Adrenal gland (tissue), 9 donors: ENCODE measurements at regions not wholly inside any gene's neighbourhood (a gene's known extent, or its start where the extent isn't known, plus 50 kb on each side); places are given as distances from the start of the nearest gene placed in this dataset.

ENCODE experiments used
- DNase-seq, 7 donors: peaks; one replicate each; pipeline ENCODE4 v3.0.0-alpha.2; 2019 to 2020
- H3K27ac ChIP-seq, 5 donors: fragments of 200-600 bp; sonication (generic) in 4 of 5; 1 replicate in 3 of 5; 2 replicates in 2 of 5; pipeline versions ENCODE4 v1.5.1 to v1.8.0; 2016 to 2020; ENCODE audit warnings: mild to moderate bottlenecking in 1 of 5
- H3K27me3 ChIP-seq: fragments of 200-600 bp; 2 replicates; pipeline ENCODE4 v1.8.0; 2021
- H3K36me3 ChIP-seq, 2 donors: fragments of 200-600 bp; replicated peaks in 1 of 2; 1 replicate in 1 of 2; 2 replicates in 1 of 2; pipeline versions ENCODE4 v1.5.1 to v1.8.0; 2018 to 2022
- H3K4me1 ChIP-seq, 2 donors: fragments of 200-600 bp; replicated peaks in 1 of 2; 1 replicate in 1 of 2; 2 replicates in 1 of 2; pipeline versions ENCODE4 v1.5.1 to v1.8.0; 2018 to 2021
- H3K4me3 ChIP-seq, 4 donors: fragments of 200-600 bp; sonication (generic) in 3 of 4; one replicate each; pipeline ENCODE4 v1.5.1; 2016 to 2018
- H3K9me3 ChIP-seq, 3 donors: fragments of 200-600 bp; sonication (generic) in 1 of 3; replicated peaks in 1 of 3; 1 replicate in 2 of 3; 2 replicates in 1 of 3; pipeline versions ENCODE4 v1.5.1 to v1.8.0; 2016 to 2021
- CTCF ChIP-seq, 6 experiments: fragments of 450-650 bp in 4 of 6; fragments of 200-600 bp in 2 of 6; sonication (generic) in 1 of 6; IDR thresholded peaks; 1 replicate in 5 of 6; 2 replicates in 1 of 6; pipeline versions ENCODE4 v1.5.1 to v1.8.0; 2016 to 2021; ENCODE audit warnings: antibody characterized with exemption in 6 of 6, mild to moderate bottlenecking in 2 of 6, moderate library complexity in 1 of 6
- POLR2A ChIP-seq, 2 donors: fragments of 450-650 bp; IDR thresholded peaks; one replicate each; pipeline ENCODE4 v1.6.1; 2017; ENCODE audit warnings: antibody characterized with exemption in 2 of 2, mild to moderate bottlenecking in 2 of 2, moderate library complexity in 1 of 2
- WGBS, 4 donors: extraction: QIAGEN DNeasy Blood & Tissue Kit in 2 of 4; methylation state at CpG; one replicate each; pipeline versions ENCODE4 v1.1.5 to v1.1.7; 2013 to 2017; 5-methylcytosine and 5-hydroxymethylcytosine counted together
- intact Hi-C, 2 donors: fragments of 100-400 bp; cut with DNase I; formaldehyde crosslinking; loops; one replicate each; pipeline versions ENCODE4 v1.14.1 to v1.15.0; 2022 to 2023
- donor health status: healthy with polysubstance abuse.
- donor health status: Bipolar disorder and iron deficiency.
- donor health status: DM: yes; HTN: yes; CAD: no.
- donor health status: DM: no; HTN: no; CAD: no.
- donor health status: DM: no; HTN: no; CAD: no.

GRCh38 chr6:113281431-113281830 is 575.7 kb upstream of the MARCKS start:
- intact Hi-C loops = no loop called here

DNA sequence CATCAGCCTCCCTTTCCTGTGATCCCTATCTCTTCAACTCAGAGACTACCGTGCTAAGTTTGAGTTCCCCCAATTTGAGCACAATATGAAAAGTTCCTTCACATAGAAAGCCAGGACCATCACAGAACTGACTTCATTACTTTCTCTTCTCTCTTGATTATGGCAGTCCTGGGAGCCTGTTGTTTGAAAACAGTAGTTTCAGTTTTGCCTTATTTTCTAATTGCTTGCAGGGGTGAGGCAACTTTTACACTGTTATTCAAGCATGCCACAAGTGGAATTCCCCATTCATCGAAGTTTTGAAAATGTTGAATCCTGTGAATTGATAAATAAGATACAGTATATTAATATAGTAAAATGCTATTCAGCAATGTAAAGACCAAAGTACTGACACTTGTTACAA is 569.7 kb upstream of the MARCKS start:
- no peak for DNase-seq
- Histone ChIP-seq H3K4me3 (no peak overlapping the region), H3K4me1 (no peaks in the 10 kb centered on the region), H3K9me3 (no peaks in the 10 kb centered on the region), H3K27me3 (no peaks in the 10 kb centered on the region), H3K27ac (no peak overlapping the region), H3K36me3 (no peaks in the 10 kb centered on the region)
- intact Hi-C loops = no loop called here
- 85 to 92% (median 87%) methylated on average over 2 of the region's 2 CpGs for WGBS, 4 donors
- no peak for TF ChIP-seq POLR2A (IDR thresholded peaks at IDR 0.05)
- no peak for TF ChIP-seq CTCF (IDR thresholded peaks at IDR 0.05)

More at GRCh38 chr6:113281431-113281830, 575.7 kb upstream of the MARCKS start:
- Histone ChIP-seq H3K9me3 (no peaks in the 10 kb centered on the region), H3K4me3 (no peak overlapping the region), H3K27me3 (no peaks in the 10 kb centered on the region), H3K27ac (no peak overlapping the region), H3K36me3 (no peaks in the 10 kb centered on the region), H3K4me1 (no peaks in the 10 kb centered on the region)
- WGBS, 4 donors = 53 to 81% (median 70%) methylated on average over 1 of the region's 1 CpG
- DNase-seq = no peak
- TF ChIP-seq CTCF (IDR thresholded peaks at IDR 0.05) = no peak
- no peak for TF ChIP-seq POLR2A (IDR thresholded peaks at IDR 0.05)

- no peaks in the 10 kb centered on the region for H3K9me3 ChIP-seq
- H3K4me3 ChIP-seq = no peak overlapping the region
- no peak overlapping the region for H3K27ac ChIP-seq
- no peaks in the 10 kb centered on the region for H3K36me3 ChIP-seq
- no peaks in the 10 kb centered on the region for H3K4me1 ChIP-seq
- DNase-seq = no peak
- intact Hi-C loops = no loop called here
- WGBS, 4 donors = 86 to 97% (median 89%) methylated on average over 1 of the region's 1 CpG
- TF ChIP-seq POLR2A (IDR thresholded peaks at IDR 0.05) (no peak), CTCF (IDR thresholded peaks at IDR 0.05) (no peak)
- no peaks in the 10 kb centered on the region for H3K27me3 ChIP-seq
Measured at GRCh38 chr6:113288409-113288808, 568.7 kb upstream of the MARCKS start.

DNA sequence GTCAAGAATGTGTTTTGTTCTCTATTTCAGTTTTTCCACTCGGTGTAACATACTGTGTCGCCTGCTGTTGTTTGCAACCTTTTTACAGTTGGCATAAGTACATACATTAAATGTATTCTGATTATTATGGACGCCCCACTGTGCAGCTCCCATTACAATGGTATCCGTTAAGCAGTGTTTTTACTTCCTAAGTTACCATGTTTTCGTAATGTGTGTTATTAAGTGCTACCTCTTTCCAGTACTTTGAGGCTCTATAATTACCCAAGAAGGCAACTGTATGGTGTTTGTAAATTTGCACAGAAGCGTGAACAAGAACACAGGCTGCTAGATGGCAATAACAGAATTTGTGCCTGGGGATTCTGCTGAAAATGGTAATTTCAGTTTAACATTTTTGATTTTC is 568.0 kb upstream of the MARCKS start:
- 76 to 88% (median 83%) methylated on average over 6 of the region's 6 CpGs for WGBS, 4 donors
- Histone ChIP-seq H3K27ac (no peak overlapping the region), H3K9me3 (no peaks in the 10 kb centered on the region), H3K4me3 (no peak overlapping the region), H3K27me3 (no peaks in the 10 kb centered on the region), H3K4me1 (no peaks in the 10 kb centered on the region), H3K36me3 (no peaks in the 10 kb centered on the region)
- intact Hi-C loops = no loop called here
- DNase-seq = no peak
- TF ChIP-seq POLR2A (IDR thresholded peaks at IDR 0.05) (no peak), CTCF (IDR thresholded peaks at IDR 0.05) (no peak)
